GM06990 (cell line): ENCODE measurements at regions not wholly inside any gene's neighbourhood (a gene's known extent, or its start where the extent isn't known, plus 50 kb on each side); places are given as distances from the start of the nearest gene placed in this dataset.

Experiments used
- DNase-seq: peaks from one replicate; pipeline ENCODE4 v3.0.0-alpha.2; 2011; ENCODE audit not compliant: insufficient read length; ENCODE audit errors: extremely low read depth
- H3K27me3 ChIP-seq: replicated peaks from 2 replicates; pipeline ENCODE4 v1.6.0; 2011; ENCODE audit warnings: low read length; ENCODE audit not compliant: control insufficient read depth, insufficient read depth
- H3K36me3 ChIP-seq: 2 replicates; pipeline ENCODE4 v1.5.1; 2011; ENCODE audit warnings: low read length; ENCODE audit not compliant: control insufficient read depth, insufficient read depth
- H3K4me3 ChIP-seq: replicated peaks from 2 replicates; pipeline ENCODE4 v1.5.1; 2011; ENCODE audit warnings: low read depth, mild to moderate bottlenecking, control low read depth, low read length
- TF ChIP-seq, protein P1 (sequence below): IDR thresholded peaks from 2 replicates; pipeline ENCODE4 v1.5.1; 2011; ENCODE audit warnings: low read length, control low read depth, mild to moderate bottlenecking, inconsistent platforms; ENCODE audit not compliant: insufficient read depth, poor library complexity, severe bottlenecking

DNA sequence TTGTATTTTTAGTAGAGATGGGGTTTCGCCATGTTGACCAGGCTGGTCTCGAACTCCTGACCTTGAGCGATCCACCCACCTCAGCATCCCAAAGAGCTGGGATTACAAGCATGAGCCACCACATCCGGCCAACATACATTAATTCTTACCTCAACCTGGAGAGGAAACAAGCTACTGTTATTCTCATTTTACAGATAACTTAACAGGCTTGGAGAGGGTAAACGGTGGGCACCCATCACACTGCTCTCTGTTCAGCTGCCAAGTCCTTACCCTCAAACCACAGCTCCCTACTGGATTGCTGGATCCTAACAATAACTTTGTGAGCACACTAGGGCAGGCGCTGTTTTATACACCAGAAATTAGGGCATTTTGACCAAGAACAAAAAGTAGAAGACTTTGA is 93.6 kb upstream of the BARHL2 start:
- H3K36me3 ChIP-seq, result no peaks in the 10 kb centered on the region
- no peaks in the 10 kb centered on the region for H3K27me3 ChIP-seq
- no peak overlapping the region for H3K4me3 ChIP-seq
- TF ChIP-seq, protein P1, sequence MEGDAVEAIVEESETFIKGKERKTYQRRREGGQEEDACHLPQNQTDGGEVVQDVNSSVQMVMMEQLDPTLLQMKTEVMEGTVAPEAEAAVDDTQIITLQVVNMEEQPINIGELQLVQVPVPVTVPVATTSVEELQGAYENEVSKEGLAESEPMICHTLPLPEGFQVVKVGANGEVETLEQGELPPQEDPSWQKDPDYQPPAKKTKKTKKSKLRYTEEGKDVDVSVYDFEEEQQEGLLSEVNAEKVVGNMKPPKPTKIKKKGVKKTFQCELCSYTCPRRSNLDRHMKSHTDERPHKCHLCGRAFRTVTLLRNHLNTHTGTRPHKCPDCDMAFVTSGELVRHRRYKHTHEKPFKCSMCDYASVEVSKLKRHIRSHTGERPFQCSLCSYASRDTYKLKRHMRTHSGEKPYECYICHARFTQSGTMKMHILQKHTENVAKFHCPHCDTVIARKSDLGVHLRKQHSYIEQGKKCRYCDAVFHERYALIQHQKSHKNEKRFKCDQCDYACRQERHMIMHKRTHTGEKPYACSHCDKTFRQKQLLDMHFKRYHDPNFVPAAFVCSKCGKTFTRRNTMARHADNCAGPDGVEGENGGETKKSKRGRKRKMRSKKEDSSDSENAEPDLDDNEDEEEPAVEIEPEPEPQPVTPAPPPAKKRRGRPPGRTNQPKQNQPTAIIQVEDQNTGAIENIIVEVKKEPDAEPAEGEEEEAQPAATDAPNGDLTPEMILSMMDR, result no peak
- DNase-seq, result no peak

DNA sequence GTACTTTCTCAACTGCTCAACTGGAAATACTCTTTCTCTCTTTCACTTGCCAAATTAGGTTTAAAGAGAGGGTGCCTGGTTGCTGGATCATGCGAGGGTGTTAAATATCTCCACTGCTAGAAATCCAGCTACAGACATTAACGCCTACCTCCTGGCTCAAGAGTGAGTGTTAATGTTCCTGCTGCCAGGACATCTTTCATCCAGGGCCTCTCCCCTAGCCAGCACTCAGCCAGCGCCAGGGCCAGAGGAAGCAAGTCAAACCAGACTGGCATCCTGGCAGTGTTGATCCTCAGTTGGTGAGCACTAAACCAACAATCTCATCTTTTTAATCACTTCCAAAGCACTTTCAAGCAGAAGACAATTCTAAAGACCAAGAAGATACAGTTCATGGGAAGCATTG is 92.9 kb upstream of the BARHL2 start:
- DNase-seq, result no peak
- H3K4me3 ChIP-seq, result no peak overlapping the region
- TF ChIP-seq, protein P1, result no peak
- no peaks in the 10 kb centered on the region for H3K27me3 ChIP-seq
- no peaks in the 10 kb centered on the region for H3K36me3 ChIP-seq

DNA sequence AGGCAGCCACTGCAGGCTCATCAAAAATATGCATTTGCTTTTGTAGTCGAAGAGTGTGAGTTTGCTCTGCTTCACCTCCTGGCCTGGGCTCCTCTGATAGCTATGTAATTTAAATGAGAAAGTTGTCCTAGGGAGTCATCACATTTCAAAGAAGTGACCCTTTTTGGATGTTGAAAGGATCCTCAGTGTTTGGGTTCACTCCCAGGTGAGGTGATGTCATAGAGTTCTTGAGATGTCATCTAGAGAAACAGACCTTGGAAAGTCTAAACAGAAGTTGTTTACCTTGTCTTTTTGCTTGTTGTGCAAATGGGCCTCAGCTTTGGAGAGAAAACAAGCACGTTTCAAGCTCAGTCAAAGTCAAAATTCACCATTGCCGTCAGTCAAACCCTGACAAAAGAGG is 92.0 kb upstream of the BARHL2 start:
- H3K27me3 ChIP-seq, result no peaks in the 10 kb centered on the region
- H3K36me3 ChIP-seq, result no peaks in the 10 kb centered on the region
- no peak for DNase-seq
- no peak overlapping the region for H3K4me3 ChIP-seq
- TF ChIP-seq, protein P1, result no peak

DNA sequence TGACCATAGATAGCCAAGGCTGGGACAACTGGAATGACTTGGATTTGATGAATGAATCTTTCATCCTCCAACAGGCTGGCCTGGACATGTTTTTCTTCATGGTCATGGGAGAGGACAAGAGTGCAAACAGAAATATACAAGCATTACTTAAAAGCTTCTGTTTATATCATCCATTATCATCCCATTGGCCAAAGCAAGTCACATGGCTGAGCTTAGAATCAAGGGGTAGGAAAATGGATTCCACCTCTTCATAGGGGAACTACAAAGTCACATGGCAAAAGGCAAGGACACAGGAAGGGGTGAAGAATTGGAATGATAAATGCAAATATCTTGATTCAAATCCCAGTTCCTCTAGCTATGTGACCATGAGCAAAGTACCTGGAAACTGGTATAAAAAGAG is 90.2 kb upstream of the BARHL2 start:
- TF ChIP-seq, protein P1, result no peak
- H3K4me3 ChIP-seq, result no peak overlapping the region
- DNase-seq, result no peak
- H3K36me3 ChIP-seq, result no peaks in the 10 kb centered on the region
- no peaks in the 10 kb centered on the region for H3K27me3 ChIP-seq

DNA sequence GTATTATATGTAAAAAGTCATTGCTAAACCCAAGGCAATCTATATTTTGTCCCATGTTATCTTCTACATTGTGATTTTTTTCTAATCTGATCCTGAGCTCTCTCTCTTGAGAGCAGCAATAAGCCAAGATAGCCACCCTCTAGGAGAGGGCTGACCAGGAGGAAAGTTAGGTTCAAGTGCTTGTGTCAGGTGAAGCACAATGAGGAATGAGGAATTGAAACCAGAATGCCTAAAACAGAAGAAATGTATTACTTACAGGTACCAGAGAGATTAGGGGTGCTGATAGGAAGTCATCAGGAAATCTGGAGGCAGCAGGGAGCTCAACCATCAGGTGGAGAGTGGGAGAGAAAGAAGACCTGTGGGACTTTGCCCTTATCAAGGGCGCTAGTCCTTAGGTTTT is 85.5 kb upstream of the BARHL2 start:
- Histone ChIP-seq H3K36me3 (no peaks in the 10 kb centered on the region), H3K4me3 (no peak overlapping the region), H3K27me3 (no peaks in the 10 kb centered on the region)
- no peak for DNase-seq
- TF ChIP-seq, protein P1, result no peak

DNA sequence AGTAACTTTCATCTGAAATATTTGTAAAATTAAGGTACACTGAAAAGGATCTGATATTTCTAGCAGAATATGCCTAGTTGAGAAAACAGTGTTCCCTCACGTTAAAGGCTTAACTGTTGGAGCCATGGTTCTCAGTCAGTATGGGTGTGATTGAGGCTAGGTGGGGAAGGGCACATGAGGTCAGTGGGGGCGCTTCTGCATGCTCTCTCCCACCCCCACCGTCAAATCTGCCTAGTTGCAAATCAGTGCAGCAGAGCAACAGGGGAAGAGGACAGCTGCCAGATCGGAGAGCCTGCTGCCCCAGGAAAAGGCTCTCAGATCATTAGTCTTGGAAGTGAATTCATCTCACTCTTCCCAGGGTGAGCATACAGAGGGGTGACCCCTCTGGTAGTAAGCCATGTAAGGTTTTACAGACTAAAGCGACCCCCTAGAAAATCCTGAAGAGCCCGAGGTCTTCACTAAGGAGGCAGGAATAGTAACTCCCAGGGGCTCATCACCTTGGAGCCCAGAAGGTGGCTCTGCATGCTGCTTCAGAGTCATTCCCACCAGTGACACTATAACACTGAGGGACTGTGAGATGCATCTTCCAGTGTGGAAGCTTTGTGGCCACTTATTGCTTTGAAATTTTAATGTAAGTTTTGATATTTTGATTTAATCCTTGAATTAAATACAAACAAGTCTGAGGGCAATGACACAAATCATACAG is 83.1 kb upstream of the BARHL2 start:
- no peak for DNase-seq
- Histone ChIP-seq H3K27me3 (no peaks in the 10 kb centered on the region; the same call in none of the 2 replicates), H3K4me3 (no peak overlapping the region), H3K36me3 (no peaks in the 10 kb centered on the region)
- TF ChIP-seq, protein P1, result no peak
